ENCODE measurements at regions not wholly inside any gene's neighbourhood (a gene's known extent, or its start where the extent isn't known, plus 50 kb on each side); places are given as distances from the start of the nearest gene placed in this dataset.
"Not testable (repeated sequence)": the region's sequence is repeated elsewhere in the genome, so short reads cannot be mapped to it uniquely, and the experiment has no call there.

- no peak overlapping the region for H3K4me3 Mint-ChIP-seq
- H3K36me3 Mint-ChIP-seq (ENCODE audit: low read depth) = no peaks in the 10 kb centered on the region
- no peak overlapping the region for H3K27ac Mint-ChIP-seq
- H3K27me3 Mint-ChIP-seq = peaks cover 7% of the 10 kb centered on the region
- no peaks in the 10 kb centered on the region for H3K4me1 Mint-ChIP-seq
- peaks cover 3% of the 10 kb centered on the region for H3K9me3 Mint-ChIP-seq
- ATAC-seq (replicated peaks) = no peak
These were observed 358.2 kb upstream of the UBE2E3 start for GRCh38 chr2:180621941-180622918.

- H3K4me1 Mint-ChIP-seq = no peaks in the 10 kb centered on the region
- ATAC-seq (replicated peaks) = no peak
- no peak overlapping the region for H3K4me3 Mint-ChIP-seq
- no peaks in the 10 kb centered on the region for H3K36me3 Mint-ChIP-seq (ENCODE audit: low read depth)
- peaks cover 7% of the 10 kb centered on the region for H3K27me3 Mint-ChIP-seq
- H3K9me3 Mint-ChIP-seq = peaks cover 3% of the 10 kb centered on the region
- no peak overlapping the region for H3K27ac Mint-ChIP-seq
These were observed 359.0 kb upstream of the UBE2E3 start for GRCh38 chr2:180621366-180621765.

- H3K4me3 Mint-ChIP-seq = no peak overlapping the region
- peaks cover 3% of the 10 kb centered on the region for H3K9me3 Mint-ChIP-seq
- ATAC-seq (replicated peaks) = no peak
- H3K27me3 Mint-ChIP-seq = peaks cover 11% of the 10 kb centered on the region
- H3K4me1 Mint-ChIP-seq = no peaks in the 10 kb centered on the region
- no peak overlapping the region for H3K27ac Mint-ChIP-seq
- no peaks in the 10 kb centered on the region for H3K36me3 Mint-ChIP-seq (ENCODE audit: low read depth)
These were observed 361.8 kb upstream of the UBE2E3 start for GRCh38 chr2:180618570-180618969.

- H3K36me3 Mint-ChIP-seq (ENCODE audit: low read depth) = no peaks in the 10 kb centered on the region
- no peaks in the 10 kb centered on the region for H3K9me3 Mint-ChIP-seq
These were observed 365.6 kb upstream of the UBE2E3 start for GRCh38 chr2:180614776-180615175.

GRCh38 chr2:180609626-180610340 is 370.6 kb upstream of the UBE2E3 start:
- no peak for ATAC-seq (replicated peaks)
- Mint-ChIP-seq H3K9me3 (no peaks in the 10 kb centered on the region), H3K27ac (no peak overlapping the region), H3K36me3 (ENCODE audit: low read depth) (no peaks in the 10 kb centered on the region), H3K27me3 (no peaks in the 10 kb centered on the region), H3K4me3 (no peak overlapping the region), H3K4me1 (no peaks in the 10 kb centered on the region)

More at GRCh38 chr2:180614776-180615175, 365.6 kb upstream of the UBE2E3 start:
- no peak overlapping the region for H3K4me3 Mint-ChIP-seq
- no peak overlapping the region for H3K27ac Mint-ChIP-seq
- no peak for ATAC-seq (replicated peaks)
- no peaks in the 10 kb centered on the region for H3K4me1 Mint-ChIP-seq
- H3K27me3 Mint-ChIP-seq = peaks cover 7% of the 10 kb centered on the region

GRCh38 chr2:180607514-180608049 is 372.8 kb upstream of the UBE2E3 start:
- Mint-ChIP-seq H3K27me3 (no peaks in the 10 kb centered on the region), H3K4me3 (no peak overlapping the region), H3K27ac (no peak overlapping the region), H3K4me1 (no peaks in the 10 kb centered on the region), H3K36me3 (ENCODE audit: low read depth) (no peaks in the 10 kb centered on the region), H3K9me3 (no peaks in the 10 kb centered on the region)
- ATAC-seq (replicated peaks) = no peak

GRCh38 chr2:180604077-180604476 is 376.3 kb upstream of the UBE2E3 start:
- H3K36me3 Mint-ChIP-seq (ENCODE audit: low read depth) = no peaks in the 10 kb centered on the region
- H3K27me3 Mint-ChIP-seq = peaks cover 3% of the 10 kb centered on the region
- H3K9me3 Mint-ChIP-seq = no peaks in the 10 kb centered on the region
- H3K27ac Mint-ChIP-seq = no peak overlapping the region
- H3K4me1 Mint-ChIP-seq = no peaks in the 10 kb centered on the region
- H3K4me3 Mint-ChIP-seq = no peak overlapping the region
- peak; percentile 21 for ATAC-seq (replicated peaks)

- Mint-ChIP-seq H3K4me1 (no peaks in the 10 kb centered on the region), H3K27me3 (peaks cover 3% of the 10 kb centered on the region), H3K36me3 (ENCODE audit: low read depth) (no peaks in the 10 kb centered on the region), H3K27ac (no peak overlapping the region), H3K9me3 (peaks cover 4% of the 10 kb centered on the region), H3K4me3 (no peak overlapping the region)
- no peak for ATAC-seq (replicated peaks)
These were observed 379.4 kb upstream of the UBE2E3 start for GRCh38 chr2:180601016-180601415.

- Mint-ChIP-seq H3K27ac (no peak overlapping the region), H3K4me3 (no peak overlapping the region), H3K4me1 (no peaks in the 10 kb centered on the region), H3K27me3 (peaks cover 3% of the 10 kb centered on the region), H3K9me3 (peaks cover 8% of the 10 kb centered on the region), H3K36me3 (ENCODE audit: low read depth) (no peaks in the 10 kb centered on the region)
- no peak for ATAC-seq (replicated peaks)
These were observed 380.6 kb upstream of the UBE2E3 start for GRCh38 chr2:180599804-180600203.

GRCh38 chr2:180597179-180597578 is 383.2 kb upstream of the UBE2E3 start:
- H3K27ac Mint-ChIP-seq = no peak overlapping the region
- ATAC-seq (replicated peaks) = no peak
- H3K9me3 Mint-ChIP-seq = peaks cover 8% of the 10 kb centered on the region
- H3K4me3 Mint-ChIP-seq = no peak overlapping the region
- H3K36me3 Mint-ChIP-seq (ENCODE audit: low read depth) = no peaks in the 10 kb centered on the region
- peaks cover 3% of the 10 kb centered on the region for H3K27me3 Mint-ChIP-seq
- H3K4me1 Mint-ChIP-seq = no peaks in the 10 kb centered on the region

- Mint-ChIP-seq H3K4me3 (no peak overlapping the region), H3K27ac (no peak overlapping the region), H3K4me1 (no peaks in the 10 kb centered on the region), H3K36me3 (ENCODE audit: low read depth) (no peaks in the 10 kb centered on the region), H3K27me3 (no peaks in the 10 kb centered on the region), H3K9me3 (peaks cover 8% of the 10 kb centered on the region)
- ATAC-seq (replicated peaks) = no peak
These were observed 384.0 kb upstream of the UBE2E3 start for GRCh38 chr2:180596453-180596852.

GRCh38 chr2:180591947-180592346 is 388.5 kb upstream of the UBE2E3 start:
- no peak overlapping the region for H3K4me3 Mint-ChIP-seq
- no peak overlapping the region for H3K27ac Mint-ChIP-seq
- no peak for ATAC-seq (replicated peaks)
- H3K4me1 Mint-ChIP-seq = no peaks in the 10 kb centered on the region
- no peaks in the 10 kb centered on the region for H3K27me3 Mint-ChIP-seq
- H3K36me3 Mint-ChIP-seq (ENCODE audit: low read depth) = no peaks in the 10 kb centered on the region
- peaks cover 24% of the 10 kb centered on the region for H3K9me3 Mint-ChIP-seq

- H3K4me1 Mint-ChIP-seq; H3K4me3 Mint-ChIP-seq; H3K27me3 Mint-ChIP-seq; ATAC-seq (replicated peaks); H3K27ac Mint-ChIP-seq; H3K36me3 Mint-ChIP-seq (ENCODE audit: low read depth): not testable (repeated sequence)
- H3K9me3 Mint-ChIP-seq = peaks cover 23% of the 10 kb centered on the region
These were observed 389.2 kb upstream of the UBE2E3 start for GRCh38 chr2:180591093-180591781.

GRCh38 chr2:180583441-180584140 is 396.8 kb upstream of the UBE2E3 start:
- Mint-ChIP-seq H3K27me3 (peaks cover 8% of the 10 kb centered on the region), H3K9me3 (peaks cover 3% of the 10 kb centered on the region), H3K4me3 (no peak overlapping the region), H3K27ac (no peak overlapping the region), H3K4me1 (no peaks in the 10 kb centered on the region), H3K36me3 (ENCODE audit: low read depth) (no peaks in the 10 kb centered on the region)
- ATAC-seq (replicated peaks) = peak; percentile 28
